ENCODE measurements at regions not wholly inside any gene's neighbourhood (a gene's known extent, or its start where the extent isn't known, plus 50 kb on each side); places are given as distances from the start of the nearest gene placed in this dataset.
"Not testable (repeated sequence)": the region's sequence is repeated elsewhere in the genome, so short reads cannot be mapped to it uniquely, and the experiment has no call there.

DNA sequence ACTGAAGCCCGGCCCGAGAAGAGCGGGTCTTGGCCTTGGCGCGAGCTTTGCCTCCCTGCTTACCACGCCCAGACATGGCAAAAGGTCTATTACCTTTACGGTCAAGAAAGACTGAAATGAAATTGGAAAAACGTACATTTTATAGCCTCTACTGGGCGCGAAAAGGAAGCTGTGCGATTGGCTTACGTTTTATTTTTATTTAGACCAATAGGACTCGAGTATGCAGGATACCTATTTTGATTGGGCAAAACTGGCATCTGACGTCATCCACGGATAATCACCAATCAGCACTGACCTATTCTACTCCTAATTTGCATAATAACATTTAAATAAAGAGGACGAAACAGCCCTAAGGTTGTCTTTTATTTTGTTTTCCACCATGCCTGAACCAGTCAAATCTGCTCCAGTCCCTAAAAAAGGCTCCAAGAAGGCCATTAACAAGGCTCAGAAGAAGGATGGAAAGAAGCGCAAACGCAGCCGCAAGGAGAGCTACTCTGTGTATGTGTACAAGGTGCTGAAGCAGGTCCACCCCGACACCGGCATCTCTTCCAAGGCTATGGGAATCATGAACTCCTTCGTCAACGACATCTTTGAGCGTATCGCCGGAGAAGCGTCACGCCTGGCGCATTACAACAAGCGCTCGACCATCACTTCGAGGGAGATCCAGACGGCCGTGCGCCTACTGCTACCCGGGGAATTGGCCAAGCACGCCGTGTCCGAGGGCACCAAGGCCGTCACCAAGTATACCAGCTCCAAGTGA, 97.4 kb downstream of the OR2B2 start:
- TF ChIP-seq, protein P1, sequence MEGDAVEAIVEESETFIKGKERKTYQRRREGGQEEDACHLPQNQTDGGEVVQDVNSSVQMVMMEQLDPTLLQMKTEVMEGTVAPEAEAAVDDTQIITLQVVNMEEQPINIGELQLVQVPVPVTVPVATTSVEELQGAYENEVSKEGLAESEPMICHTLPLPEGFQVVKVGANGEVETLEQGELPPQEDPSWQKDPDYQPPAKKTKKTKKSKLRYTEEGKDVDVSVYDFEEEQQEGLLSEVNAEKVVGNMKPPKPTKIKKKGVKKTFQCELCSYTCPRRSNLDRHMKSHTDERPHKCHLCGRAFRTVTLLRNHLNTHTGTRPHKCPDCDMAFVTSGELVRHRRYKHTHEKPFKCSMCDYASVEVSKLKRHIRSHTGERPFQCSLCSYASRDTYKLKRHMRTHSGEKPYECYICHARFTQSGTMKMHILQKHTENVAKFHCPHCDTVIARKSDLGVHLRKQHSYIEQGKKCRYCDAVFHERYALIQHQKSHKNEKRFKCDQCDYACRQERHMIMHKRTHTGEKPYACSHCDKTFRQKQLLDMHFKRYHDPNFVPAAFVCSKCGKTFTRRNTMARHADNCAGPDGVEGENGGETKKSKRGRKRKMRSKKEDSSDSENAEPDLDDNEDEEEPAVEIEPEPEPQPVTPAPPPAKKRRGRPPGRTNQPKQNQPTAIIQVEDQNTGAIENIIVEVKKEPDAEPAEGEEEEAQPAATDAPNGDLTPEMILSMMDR (IDR thresholded peaks at IDR 0.05; ENCODE audit: control insufficient read depth, extremely low read depth, insufficient read depth), result no peak
- peak; percentile 95 for DNase-seq (ENCODE audit: low read depth)
- H3K4me3 ChIP-seq (ENCODE audit: low read depth, low read length), result peak overlapping the region; percentile 51

DNA sequence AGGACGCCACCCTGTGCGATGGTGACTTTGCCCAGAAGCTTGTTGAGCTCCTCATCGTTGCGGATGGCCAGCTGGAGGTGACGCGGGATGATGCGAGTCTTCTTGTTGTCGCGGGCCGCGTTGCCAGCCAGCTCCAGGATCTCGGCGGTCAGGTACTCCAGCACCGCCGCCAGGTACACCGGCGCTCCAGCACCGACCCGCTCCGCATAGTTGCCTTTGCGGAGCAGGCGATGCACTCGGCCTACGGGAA, 97.9 kb downstream of the OR2B2 start:
- peak overlapping the region; percentile 51 for H3K4me3 ChIP-seq (ENCODE audit: low read depth, low read length)

DNA sequence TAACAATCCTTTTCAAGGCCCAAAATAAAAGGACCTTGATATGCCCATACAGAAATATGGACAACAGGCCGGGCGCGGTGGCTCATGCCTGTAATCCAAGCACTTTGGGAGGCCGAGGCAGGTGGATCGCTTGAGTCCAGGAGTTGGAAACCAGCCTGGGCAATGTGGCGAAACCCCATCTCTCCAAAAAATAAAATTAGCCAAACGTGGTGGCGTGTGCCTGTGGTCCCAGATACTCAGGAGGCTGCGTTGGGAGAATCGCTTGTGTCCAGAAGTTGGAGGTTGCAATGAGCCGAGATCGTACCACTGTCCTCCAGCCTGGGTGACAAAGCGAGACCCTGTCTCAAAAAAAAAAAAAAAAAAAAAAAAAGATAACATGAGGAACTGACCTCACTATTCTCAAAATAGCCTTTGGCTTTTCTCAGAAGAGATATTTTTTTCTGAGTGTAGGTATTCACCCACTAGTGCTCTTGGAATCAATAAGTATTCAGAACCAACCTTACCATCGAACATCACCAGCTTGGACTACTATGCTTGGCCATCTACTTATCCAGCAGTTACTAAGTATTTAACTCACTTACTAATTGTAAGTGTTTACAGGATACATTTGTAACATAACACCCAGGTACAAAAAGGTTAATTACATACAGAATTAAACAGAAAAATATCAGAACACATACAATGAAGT, 99.2 kb downstream of the OR2B2 start:
- H3K4me3 ChIP-seq (ENCODE audit: low read depth, low read length), result no peak overlapping the region
- TF ChIP-seq, protein P1 (IDR thresholded peaks at IDR 0.05; ENCODE audit: control insufficient read depth, extremely low read depth, insufficient read depth), result no peak
- no peak for DNase-seq (ENCODE audit: low read depth)

More for the DNA sequence above, 97.9 kb downstream of the OR2B2 start:
- DNase-seq (ENCODE audit: low read depth), result not testable (repeated sequence)

DNA sequence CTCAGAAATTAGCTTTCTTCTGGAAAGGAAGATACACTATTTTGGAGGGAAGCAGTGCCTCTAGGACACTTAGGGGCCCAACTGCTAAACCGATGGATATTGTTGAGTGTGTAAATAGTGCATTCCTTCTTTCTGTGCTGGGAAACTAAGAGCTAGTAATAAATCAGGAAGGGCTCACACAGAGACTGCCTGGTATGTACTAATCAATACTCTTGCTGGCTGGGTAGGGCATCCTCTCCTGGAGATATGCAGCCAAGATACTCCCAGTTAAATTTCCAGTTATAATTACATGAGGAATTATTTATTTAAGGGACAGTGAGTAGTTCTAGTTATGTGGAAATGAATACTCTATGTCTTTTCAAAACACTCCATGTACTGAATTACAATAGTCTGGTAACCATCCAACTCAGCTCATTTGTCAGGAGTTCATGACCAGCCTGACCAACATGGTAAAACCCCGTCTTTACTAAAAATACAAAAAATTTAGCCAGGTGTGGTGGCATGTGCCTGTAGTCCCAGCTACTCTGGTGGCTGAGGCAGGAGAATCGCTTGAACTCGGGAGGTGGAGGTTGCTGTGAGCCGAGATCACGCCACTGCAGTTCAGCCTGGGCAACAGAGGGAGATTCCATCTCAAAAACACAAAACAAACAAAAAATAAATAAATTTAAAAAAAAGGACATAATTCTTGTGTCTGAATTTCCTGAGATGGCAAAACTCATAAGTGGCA, 100.0 kb downstream of the OR2B2 start:
- TF ChIP-seq, protein P1 (IDR thresholded peaks at IDR 0.05; ENCODE audit: control insufficient read depth, extremely low read depth, insufficient read depth), result no peak
- no peak for DNase-seq (ENCODE audit: low read depth)
- H3K4me3 ChIP-seq (ENCODE audit: low read depth, low read length), result no peak overlapping the region; the same call in 1 of the 2 replicates

DNA sequence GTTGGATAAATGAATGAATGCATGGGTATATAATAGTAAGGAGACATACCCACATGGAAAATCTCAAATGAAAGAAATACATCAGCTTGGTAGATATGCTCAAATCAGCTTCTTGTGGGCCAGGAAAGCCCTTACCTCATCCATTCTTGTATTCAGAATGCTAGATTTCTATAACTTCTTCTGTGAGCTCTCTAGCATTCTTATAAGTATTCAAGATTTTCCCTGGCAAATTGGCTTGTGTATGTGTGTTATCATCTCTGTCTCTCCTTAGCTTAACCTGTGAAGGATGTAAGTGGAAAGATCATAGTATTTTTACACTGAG, 100.8 kb downstream of the OR2B2 start:
- TF ChIP-seq, protein P1 (IDR thresholded peaks at IDR 0.05; ENCODE audit: control insufficient read depth, extremely low read depth, insufficient read depth), result no peak
- H3K4me3 ChIP-seq (ENCODE audit: low read depth, low read length), result peak overlapping the region; percentile 75
- DNase-seq (ENCODE audit: low read depth), result no peak

DNA sequence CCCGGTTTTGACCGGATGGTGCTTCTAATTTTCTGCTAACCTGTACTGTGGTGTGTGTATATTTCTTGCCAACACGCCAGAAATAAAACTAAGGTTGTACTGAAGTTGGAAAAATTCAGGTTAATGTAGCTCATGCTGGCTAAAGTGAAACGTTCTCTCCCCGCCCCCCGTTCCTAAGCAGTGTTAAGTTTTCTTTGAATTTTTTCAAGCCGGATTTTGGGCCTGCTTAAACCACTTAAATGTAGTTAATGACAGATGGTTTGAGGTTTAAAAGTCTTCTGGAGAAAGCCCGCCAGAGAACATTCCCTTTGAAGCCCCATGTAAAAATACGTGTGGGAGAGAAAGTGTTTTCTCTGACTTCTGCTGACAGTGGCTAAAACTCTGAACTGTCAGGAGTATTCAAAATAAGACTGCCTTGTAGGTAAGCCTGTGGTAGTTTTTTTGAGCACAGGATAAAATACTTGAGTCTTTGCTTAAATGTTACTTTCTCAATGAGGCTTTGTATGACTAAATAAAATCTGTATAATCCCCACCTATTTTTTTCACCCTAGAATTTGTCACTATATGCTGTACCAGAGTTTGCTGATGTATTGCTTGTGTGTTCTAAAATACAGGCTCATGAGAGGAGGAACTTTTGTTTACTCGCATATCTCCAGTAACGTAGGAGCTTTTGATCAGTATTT, 101.3 kb downstream of the OR2B2 start:
- DNase-seq (ENCODE audit: low read depth), result no peak
- TF ChIP-seq, protein P1 (IDR thresholded peaks at IDR 0.05; ENCODE audit: control insufficient read depth, extremely low read depth, insufficient read depth), result no peak
- peak overlapping the region; percentile 75 for H3K4me3 ChIP-seq (ENCODE audit: low read depth, low read length)
